Lower leg skin (tissue), 3 donors: ENCODE measurements at regions not wholly inside any gene's neighbourhood (a gene's known extent, or its start where the extent isn't known, plus 50 kb on each side); places are given as distances from the start of the nearest gene placed in this dataset.

Source experiments
- POLR2A ChIP-seq, 2 donors: fragments of 450-650 bp; IDR thresholded peaks; one replicate each; pipeline ENCODE4 v1.6.1; 2016 to 2017; ENCODE audit warnings: antibody characterized with exemption in 2 of 2, mild to moderate bottlenecking in 1 of 2, moderate library complexity in 1 of 2
- TF ChIP-seq, protein P1 (sequence below), 3 donors: fragments of 450-650 bp; IDR thresholded peaks; one replicate each; pipeline ENCODE4 v1.5.1; 2016; ENCODE audit warnings: antibody characterized with exemption in 3 of 3, mild to moderate bottlenecking in 3 of 3, moderate library complexity in 2 of 3

- TF ChIP-seq, protein P1, sequence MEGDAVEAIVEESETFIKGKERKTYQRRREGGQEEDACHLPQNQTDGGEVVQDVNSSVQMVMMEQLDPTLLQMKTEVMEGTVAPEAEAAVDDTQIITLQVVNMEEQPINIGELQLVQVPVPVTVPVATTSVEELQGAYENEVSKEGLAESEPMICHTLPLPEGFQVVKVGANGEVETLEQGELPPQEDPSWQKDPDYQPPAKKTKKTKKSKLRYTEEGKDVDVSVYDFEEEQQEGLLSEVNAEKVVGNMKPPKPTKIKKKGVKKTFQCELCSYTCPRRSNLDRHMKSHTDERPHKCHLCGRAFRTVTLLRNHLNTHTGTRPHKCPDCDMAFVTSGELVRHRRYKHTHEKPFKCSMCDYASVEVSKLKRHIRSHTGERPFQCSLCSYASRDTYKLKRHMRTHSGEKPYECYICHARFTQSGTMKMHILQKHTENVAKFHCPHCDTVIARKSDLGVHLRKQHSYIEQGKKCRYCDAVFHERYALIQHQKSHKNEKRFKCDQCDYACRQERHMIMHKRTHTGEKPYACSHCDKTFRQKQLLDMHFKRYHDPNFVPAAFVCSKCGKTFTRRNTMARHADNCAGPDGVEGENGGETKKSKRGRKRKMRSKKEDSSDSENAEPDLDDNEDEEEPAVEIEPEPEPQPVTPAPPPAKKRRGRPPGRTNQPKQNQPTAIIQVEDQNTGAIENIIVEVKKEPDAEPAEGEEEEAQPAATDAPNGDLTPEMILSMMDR (IDR thresholded peaks at IDR 0.05): no peak
- TF ChIP-seq POLR2A (IDR thresholded peaks at IDR 0.05): no peak
These were observed 223.0 kb upstream of the NR5A2 start for GRCh38 chr1:199804526-199804925.
